22Rv1 (cell line): ENCODE measurements at regions not wholly inside any gene's neighbourhood (a gene's known extent, or its start where the extent isn't known, plus 50 kb on each side); places are given as distances from the start of the nearest gene placed in this dataset.
A peak's percentile ranks its signal among the peaks of the same experiment; 100 is the strongest.

ENCODE experiments used
- H3K27ac ChIP-seq: fragments of 450-650 bp; 2 replicates; pipeline ENCODE4 v1.5.1; 2017
- CTCF ChIP-seq: fragments of 450-650 bp; IDR thresholded peaks from 2 replicates; pipeline ENCODE4 v1.5.1; 2017; ENCODE audit warnings: mild to moderate bottlenecking
- ZFX ChIP-seq: fragments of 450-650 bp; IDR thresholded peaks from 2 replicates; pipeline ENCODE4 v1.6.1; 2017; ENCODE audit warnings: antibody characterized with exemption, borderline replicate concordance

GRCh38 chr12:30811966-30812365, 57.2 kb upstream of the CAPRIN2 start:
- no peak overlapping the region for H3K27ac ChIP-seq
- TF ChIP-seq ZFX (no peak), CTCF (no peak)

- no peak overlapping the region for H3K27ac ChIP-seq
- no peak for TF ChIP-seq CTCF
- TF ChIP-seq ZFX = no peak
Observed at GRCh38 chr12:30810918-30811317, 56.2 kb upstream of the CAPRIN2 start.

GRCh38 chr12:30807695-30808034, 52.9 kb upstream of the CAPRIN2 start:
- TF ChIP-seq CTCF (peak; percentile 57), ZFX (no peak)
- H3K27ac ChIP-seq = no peak overlapping the region

GRCh38 chr12:30806989-30807694, 52.4 kb upstream of the CAPRIN2 start:
- H3K27ac ChIP-seq = no peak overlapping the region
- TF ChIP-seq ZFX (no peak), CTCF (peak; percentile 87)

- TF ChIP-seq ZFX = no peak
- TF ChIP-seq CTCF = no peak
- H3K27ac ChIP-seq = no peak overlapping the region
Observed at GRCh38 chr12:30805959-30806358, 51.2 kb upstream of the CAPRIN2 start.
